ENCODE measurements at regions not wholly inside any gene's neighbourhood (a gene's known extent, or its start where the extent isn't known, plus 50 kb on each side); places are given as distances from the start of the nearest gene placed in this dataset.

DNA sequence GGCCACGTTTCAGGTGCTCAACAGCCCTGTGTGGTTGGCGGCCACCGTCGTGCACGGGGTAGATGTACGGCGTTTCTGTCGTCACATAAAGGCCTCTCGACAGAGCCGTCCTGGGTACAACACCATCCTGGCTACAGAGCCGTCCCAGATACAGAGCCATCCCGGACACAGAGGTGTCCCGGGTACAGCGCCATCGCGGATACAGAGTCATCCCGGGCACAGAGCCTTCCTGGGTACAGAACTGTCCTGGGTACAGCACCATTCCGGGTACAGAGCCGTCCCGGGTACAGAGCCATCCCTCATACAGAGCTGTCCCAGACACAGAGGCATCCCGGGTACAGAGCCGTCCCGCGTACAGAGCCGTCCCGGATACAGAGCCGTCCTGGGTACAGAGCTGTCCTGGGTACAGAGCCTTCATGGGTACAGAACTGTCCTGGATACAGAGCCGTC lies 222.7 kb upstream of the SOX1 start:
- DNase-seq, result no peak

- DNase-seq, result no peak
These were observed 222.3 kb upstream of the SOX1 start for GRCh38 chr13:111844682-111845081.

DNA sequence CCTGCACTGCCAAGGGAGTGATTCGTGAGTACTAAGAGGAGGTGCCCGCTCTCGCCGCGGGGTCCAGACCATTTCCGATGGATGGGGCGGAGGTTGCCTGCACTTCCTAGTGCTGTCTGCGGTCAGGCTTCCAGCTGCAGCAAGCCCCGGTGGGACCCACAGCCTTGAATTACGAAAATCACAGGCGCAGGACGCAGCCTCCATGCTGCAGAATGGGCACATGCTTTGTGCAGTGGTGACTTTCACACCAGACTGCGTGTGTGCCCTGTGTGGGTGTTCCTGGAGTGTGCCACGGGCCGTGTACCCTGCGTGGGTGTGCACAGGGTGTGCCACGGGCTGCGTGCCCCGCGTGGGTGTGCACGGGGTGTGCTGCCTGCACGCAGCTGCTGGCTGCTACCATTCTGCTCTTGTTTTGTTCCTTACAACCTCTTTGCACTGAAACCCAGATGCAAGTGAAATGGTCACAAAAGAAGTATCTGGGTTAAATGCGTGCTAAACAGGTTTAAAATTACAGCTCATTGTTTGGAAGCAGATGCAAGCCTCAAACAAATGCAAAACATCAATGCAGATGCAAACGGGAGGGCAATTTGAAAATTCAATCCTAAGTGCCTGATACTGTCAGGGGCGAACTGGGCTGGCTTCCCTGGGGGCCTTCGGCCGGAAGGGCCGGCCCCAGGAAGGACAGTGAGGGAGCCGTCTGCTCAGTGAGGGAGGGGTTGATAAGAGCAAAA lies 221.2 kb upstream of the SOX1 start:
- no peak for DNase-seq

DNA sequence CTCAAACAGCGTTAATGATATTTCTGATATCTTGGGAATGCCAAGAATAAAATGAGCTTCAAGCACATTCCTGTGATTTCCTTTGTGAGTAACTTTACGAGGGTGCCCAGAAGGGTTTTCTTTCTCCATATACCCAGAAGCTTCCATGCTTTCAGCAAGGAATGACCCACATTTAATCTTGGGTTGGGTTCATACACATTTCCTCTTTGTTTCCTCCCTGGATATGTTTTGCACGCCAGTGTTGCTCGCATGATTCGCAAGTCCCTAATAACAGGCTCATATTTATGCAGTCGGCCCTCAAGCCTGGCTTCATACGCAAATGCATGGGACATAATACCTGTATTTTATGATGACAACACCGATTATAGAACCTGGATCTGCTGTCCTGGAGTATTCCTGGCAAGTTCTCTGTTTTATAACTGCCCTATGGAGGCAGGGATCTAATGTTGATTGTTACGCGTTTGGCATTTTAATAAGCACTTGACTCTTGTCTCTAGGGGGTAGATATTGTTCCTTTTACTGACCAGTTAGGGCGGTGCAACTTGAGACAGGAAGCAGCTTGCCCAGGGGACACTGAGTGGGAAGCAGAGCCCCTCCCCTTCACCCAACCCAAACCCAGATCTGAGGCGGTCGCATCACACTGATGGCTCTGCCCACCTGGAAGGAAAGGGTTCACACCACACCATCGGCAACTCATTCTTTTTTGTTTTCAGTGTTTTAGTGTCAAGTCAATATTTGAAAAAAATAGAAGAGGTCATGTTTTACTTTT lies 220.4 kb upstream of the SOX1 start:
- no peak for DNase-seq

DNA sequence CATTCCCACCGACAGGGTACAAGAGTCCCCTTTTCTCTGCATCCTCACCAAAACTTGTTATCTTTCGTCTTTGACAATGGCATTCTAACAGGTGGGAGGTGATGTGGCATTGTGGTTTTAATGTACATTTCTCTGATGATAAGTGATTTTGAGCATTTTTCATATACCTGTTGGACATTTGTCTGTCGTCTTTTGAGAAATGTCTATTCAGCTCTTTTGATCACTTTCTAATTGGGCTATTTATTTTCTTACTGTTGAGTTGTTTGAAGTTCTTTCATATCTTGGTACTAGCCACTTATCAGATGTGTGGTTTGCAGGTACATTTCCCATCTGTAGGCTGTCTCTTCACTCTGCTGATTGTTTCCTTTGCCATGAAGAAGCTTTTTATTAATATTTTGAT lies 219.0 kb upstream of the SOX1 start:
- DNase-seq, result no peak

DNA sequence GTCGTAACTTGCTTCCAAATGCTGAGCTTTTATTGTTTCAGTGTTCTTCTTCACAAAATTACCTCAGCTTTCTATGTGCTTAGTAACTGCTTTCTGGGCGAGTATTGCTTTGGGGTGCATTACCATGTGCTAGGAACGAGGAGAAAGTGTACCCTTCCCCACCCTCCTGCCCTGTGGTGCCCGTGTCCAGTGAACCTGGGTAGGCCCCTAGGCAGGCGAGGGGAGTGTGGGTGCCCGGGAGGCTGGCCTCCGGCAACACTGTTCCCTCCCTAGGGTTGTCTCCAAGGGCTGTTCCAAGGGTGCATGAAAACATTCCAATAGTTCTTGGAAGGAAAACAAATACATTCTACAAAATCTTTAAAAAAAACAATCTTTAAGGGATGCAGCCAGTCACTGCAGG lies 216.5 kb upstream of the SOX1 start:
- DNase-seq, result no peak

DNA sequence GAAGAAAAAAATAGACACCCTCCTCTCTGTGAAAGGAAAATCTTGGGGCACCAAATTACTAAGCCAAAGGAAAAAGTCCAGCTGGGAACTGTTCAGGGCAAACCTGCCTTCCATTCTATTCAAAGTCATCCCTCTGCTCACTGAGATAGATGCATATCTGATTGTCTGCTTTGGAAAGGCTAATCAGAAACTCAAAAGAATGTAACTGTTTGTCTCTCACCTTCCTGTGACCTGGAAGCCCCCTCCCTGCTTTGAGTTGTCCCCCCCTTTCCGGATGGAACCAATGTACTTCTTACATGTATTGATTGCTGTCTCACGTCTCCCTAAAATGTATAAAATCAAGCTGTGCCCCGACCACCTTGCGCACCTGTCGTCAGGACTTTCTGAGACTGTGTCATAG lies 216.0 kb upstream of the SOX1 start:
- DNase-seq, result no peak

- DNase-seq, result no peak
These were observed 214.0 kb upstream of the SOX1 start for GRCh38 chr13:111852725-111853518.

DNA sequence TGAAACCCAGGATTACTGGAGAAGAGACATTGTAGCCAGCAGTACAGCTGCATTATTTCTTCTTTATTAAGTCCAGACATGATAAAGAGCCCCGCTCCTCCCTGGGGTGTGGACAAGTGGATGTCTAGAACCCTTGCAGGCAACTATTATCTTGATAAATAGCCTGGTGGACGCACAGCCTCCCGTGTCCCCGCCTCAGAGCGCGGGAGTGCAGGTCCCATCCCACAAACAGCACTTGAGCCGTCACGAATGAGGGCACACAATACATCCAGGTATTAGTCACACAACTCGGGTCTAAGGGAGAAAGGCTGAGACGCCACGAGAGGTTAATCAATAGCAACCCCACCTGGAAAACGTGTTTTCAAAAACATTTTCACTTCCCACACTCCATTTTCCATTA lies 213.2 kb upstream of the SOX1 start:
- no peak for DNase-seq

- DNase-seq, result no peak
These were observed 212.5 kb upstream of the SOX1 start for GRCh38 chr13:111854403-111854802.

DNA sequence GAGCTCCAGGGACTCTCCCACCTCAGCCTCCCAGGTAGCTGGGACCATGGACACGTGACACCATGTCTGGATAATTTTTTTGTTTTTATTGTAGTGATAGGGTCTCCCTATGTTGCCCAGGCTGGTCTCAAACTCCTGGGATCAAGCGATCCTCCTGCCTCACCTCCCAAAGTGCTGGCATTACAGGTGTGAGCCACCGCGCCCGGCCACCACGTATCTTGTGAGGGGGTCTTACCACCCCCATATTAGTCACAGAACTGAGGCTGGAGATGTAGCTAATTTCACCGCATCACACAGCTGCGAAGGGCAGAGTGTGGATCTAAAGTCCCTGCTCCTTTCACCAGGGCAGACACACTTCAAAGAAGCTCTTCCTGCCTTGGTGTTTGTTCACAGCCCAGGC lies 211.8 kb upstream of the SOX1 start:
- no peak for DNase-seq

DNA sequence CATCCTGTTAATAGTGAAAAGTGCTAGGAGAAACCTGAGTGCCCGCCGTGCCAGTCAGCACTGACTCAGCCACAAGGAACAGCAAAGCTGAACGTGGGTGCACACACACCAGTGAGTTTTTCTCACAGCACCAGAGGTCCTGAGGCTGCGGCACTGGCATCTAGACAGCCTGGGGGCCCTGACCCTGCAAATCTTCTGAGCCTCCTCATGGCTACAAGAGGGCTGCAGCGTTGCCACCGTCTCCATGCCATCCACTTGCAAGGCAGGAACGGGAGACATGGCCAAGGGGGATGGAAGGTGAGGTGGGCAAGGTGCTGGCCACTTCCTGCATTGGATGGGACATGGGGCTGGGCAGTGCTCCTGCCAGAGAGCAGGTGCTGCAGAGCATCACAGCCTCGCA lies 211.2 kb upstream of the SOX1 start:
- DNase-seq, result no peak

- DNase-seq, result no peak
These were observed 210.4 kb upstream of the SOX1 start for GRCh38 chr13:111856571-111856970.

- no peak for DNase-seq
These were observed 209.6 kb upstream of the SOX1 start for GRCh38 chr13:111857336-111857735.

DNA sequence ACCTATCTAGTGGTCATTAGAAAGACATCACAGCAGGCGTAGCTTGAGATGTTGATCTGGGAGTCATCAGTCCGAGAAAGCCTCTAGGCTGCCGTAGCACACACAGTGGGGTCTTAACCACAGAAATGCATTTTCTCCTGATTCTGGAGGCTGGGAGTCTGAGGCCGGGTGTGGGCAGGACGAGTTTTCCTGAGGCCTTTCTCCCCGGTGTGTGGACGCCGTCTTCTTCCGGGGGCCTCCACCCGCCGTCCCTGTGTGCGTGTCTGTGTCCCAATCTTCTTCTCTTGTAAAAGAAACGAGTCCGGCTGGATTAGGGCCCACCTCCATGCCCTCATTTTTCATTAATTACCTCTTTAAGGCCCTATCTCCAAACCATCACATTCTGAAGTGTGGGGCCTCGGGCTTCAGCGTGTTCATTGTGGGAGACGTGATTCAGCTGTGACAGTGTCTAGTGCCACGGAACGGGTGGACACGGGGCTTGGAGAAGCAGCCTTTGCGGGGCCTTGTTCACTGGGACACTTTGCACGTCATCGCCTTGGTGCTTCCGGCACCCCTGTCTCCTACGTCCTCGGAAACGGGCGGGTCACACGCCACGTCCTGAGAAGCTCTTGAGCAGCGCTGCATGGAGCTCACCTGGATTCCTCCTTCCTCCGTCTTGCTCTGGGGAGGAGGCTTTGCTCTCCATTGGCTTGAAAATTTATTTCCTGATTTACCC lies 208.9 kb upstream of the SOX1 start:
- no peak for DNase-seq

DNA sequence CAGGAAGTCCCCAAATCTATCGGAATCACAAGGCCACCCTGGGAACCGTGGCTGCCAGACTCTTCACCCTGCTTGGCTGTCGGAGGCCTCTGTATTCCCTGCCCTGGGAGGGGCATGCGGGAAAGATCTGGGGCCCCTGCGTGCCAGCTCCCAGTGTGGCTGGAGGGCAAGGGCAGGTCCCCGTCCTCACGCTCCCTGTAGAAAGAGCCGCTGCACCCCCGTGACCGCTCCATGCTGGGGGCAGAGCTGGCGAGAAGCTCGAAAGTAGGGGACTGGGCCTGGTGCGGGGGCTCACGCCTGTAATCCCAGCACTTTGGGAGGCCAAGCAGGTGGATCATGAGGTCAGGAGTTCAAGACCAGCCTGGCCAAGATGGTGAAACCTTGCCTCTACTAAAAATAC lies 208.4 kb upstream of the SOX1 start:
- DNase-seq, result no peak

DNA sequence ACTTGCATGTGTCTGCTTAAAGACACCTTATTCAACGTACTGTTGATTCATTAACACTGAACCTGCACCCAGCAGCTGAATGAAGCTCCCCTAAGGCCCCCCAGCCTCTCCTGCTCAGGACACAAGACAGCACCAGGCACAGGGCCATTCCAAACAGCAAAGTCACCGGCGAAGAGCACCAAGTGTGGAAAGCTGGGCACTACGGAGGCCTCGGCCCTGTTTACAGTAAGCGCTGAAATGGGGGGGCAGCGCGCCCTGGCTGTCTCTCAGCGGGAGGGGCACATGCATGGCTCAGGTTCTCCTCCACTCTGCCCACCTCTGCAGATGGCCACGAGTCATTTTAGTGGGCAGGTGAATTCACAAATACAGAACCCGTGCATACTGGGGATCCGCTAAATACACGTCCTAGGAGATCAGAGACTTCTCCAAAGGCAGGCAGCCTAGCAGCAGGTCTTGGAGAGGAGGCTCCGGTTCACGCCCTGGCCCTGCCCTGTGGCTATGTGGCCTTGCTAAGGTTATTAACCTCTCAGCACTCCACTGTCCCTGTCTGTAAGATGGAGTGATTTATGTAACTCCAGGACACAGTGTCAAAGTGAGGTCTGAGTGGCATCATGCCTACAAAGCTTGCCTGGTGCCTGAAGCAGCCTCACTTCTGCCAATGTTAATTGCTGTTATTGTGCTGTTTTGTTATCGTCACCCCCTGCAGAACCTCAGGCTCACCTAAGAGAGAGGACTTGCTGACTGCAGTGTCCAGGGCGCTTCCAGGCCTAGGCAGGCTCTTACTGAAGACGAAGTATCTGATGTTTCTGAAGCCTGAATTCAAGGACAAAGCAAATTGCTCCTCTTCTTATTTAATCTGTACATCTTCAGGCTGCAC lies 207.4 kb upstream of the SOX1 start:
- no peak for DNase-seq

- DNase-seq, result no peak
These were observed 206.8 kb upstream of the SOX1 start for GRCh38 chr13:111860231-111860552.

DNA sequence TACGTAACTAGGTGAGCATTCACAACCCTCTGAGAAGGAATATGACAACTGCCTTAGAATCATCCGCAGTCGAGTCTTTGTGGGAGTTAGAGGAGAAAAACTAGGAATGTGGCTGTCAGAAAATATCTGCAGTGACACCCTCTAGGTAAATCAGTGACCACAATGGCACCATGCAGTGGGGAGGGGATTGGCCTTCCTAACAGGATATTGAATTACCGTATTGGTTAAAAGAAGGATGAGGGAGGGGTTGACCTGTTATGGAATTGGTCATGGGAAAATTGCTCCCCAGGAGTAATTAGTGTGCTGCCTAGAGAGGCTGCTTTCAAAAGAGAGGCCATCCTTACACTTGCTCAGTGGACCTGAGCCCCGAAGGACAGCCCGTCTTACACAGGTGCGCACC lies 205.6 kb upstream of the SOX1 start:
- no peak for DNase-seq

DNA sequence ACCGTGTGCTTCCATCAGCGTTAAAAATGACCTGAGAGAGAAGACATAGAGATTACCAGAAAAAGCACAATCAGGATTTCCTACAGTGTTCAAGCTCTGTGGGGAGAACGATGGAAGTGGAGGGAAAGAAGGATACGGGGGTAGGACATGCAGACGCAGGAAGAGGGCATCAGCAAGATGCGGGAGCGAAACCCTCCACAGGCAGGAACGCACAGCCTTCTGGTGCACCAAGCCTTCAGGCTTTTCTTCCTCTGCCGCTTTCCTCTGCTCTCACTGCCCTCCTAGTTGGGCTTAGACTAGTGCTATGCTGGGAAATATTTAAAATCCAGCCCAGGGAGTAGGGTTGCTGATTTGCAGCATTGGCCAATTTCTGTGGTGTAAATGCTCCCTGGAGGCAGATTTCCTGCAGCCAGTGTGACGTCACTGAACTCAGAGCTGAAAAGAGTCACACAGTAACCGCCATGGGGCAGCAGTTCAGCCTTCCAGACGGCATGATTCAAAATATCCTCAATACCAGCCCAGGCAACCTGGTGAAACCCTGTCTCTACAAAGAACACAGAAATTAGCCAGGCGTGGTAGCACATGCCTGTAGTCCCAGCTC lies 205.1 kb upstream of the SOX1 start:
- DNase-seq, result no peak
